ENCODE measurements at regions not wholly inside any gene's neighbourhood (a gene's known extent, or its start where the extent isn't known, plus 50 kb on each side); places are given as distances from the start of the nearest gene placed in this dataset.
"Not testable (repeated sequence)": the region's sequence is repeated elsewhere in the genome, so short reads cannot be mapped to it uniquely, and the experiment has no call there.

DNA sequence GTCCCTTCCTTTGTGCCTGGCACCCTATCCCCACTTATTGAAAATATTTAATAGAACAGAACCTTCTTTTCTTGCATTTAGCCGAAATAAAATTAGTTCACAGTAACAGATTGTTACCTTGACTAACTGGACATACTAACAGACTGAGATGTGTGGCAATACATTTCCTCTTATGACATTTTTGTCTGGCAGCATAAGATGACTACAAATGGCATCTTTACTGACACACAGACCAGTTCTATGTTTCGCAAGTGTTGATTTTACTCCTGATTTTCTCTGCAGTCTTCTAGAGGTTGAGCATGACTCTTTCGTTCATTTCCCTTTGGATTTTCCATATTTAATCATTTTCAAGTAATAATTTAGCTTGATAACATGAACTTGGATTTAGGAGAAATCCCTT lies 474.6 kb downstream of the CBLN4 start:
- no peak for DNase-seq (ENCODE audit: low spot score)

DNA sequence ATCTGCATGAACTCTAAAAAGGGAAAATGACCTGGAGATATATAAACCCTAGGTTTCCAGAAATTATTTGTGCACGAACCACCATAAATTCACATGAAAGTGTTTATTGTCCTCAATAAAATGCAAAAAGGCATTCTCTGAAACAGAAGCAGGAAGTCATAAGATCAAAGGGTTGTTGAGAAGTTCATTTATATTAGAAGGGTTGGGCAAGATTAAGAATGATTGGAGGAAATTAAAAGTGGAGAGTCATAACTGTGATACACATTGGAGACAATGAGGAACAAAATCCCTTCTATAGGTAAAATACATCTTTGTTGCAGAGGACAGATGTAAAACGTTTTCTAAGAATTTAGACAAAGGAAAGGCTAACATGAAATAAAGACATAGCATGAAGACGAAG lies 476.8 kb downstream of the CBLN4 start:
- no peak for DNase-seq (ENCODE audit: low spot score)

DNA sequence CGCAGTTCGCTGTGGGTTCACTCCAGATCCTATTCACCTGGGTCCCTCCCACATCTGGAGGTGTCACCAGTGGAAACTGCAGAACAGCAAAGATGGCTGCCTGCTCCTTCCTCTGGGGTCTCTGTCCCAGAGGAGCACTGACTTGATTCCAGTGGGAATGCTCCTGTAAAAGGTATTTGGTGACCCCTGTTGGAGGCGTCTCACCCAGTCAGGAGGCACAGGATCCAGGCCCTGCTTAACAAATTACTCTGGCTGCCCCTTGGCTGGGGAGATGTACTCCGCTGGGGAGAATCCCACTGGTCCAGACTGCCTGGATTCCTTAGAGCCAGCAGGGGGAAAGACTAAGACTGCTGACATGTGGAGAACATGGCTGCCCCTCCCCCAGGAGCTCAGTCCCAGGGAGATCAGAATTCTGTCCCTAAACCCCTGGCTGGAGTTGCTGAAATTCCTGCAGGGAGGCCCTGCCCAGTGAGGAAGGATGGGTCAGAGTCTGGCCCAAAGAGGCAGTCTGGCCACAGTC lies 483.0 kb downstream of the CBLN4 start:
- no peak for DNase-seq (ENCODE audit: low spot score)

DNA sequence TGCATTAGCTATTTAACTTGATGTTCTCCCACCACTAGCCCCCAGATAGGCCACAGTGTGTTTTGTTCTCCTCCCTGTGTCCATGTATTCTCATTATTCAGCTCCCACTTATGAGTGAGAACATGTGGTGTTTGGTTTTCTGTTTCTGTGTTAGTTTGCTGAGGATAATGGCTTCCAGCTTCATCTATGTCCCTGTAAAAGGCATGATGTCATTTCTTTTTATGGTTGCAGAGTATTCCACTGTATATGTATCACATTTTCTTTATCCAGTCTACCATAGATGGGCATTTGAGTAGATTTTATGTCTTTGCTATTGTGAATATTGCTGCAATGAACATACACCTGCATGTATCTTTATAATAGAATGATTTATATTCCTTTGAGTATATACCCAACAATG lies 487.7 kb downstream of the CBLN4 start:
- DNase-seq (ENCODE audit: low spot score), result not testable (repeated sequence)

DNA sequence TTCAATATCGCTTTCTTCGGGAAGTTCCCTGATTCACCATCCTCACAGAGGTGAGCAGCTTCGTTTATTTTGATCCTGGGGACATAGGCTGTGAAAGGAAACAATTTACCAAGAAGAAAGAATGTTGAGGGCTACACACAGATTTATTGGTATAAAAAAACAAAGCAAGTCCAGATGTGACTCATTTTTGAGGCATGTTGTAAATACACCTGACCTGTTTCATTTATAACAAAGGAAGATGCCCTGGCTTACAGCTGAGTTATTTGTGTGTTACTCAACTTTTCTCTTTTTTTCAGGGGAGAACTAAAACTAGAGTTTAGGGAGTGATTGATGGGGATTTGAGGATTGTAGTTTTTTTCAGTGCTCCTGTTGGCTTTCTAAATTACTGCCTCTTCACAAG lies 489.5 kb downstream of the CBLN4 start:
- no peak for DNase-seq (ENCODE audit: low spot score)

DNA sequence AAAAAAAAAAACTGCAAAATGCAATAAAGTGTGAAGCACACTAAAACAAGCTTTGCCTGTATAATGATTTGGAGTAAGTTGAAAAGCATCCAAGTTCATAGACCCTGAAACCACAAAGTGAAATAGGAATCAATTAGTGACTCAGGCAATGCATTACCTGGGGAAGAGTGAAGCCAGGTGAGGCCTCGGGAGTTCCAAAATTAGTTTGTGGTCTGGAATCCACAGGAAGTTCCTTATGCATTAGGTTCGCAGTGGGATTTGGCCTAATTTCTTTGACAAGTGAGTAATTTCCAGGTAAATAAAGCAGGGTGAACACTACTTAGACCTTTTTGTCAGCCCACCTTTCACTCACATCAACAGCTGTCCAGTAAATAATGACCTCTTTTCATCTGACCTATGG lies 490.8 kb downstream of the CBLN4 start:
- no peak for DNase-seq (ENCODE audit: low spot score)

DNA sequence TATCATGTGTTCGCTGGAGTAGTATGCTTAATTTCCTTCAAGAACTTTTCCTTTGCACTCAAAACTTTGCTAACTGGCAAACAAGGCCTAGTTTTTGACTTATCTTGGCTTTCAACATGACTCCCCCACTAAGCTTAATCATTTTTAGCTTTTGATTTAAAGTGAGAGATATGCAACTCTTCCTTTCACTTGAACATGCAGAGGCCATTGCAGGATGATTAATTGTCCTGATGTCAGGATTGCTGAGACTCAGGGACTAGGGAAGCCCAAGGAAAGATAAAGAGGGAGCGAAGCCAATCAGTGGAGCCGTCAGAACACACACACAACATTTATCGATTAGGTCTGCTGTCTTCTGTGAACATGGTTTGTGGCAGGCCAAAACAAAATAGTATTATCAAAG lies 491.4 kb downstream of the CBLN4 start:
- no peak for DNase-seq (ENCODE audit: low spot score)

DNA sequence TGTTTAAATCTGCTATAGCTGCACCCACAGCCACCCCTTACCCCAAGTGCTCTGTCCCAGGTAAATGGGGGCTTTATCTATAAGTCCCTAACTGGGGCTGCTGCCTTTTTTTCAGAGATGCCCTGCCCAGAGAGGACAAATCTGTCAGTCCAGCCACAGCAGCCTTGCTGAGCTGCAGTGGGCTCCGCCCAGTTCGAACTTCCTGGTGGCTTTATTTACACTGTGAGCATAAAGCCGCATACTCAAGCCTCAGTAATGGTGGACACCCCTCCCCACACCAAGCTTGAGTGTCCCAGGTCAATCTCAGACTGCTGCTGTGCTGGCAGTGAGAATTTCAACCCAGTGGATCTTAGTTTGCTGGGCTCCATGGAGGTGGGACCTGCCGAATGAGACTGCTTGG lies 505.2 kb downstream of the CBLN4 start:
- no peak for DNase-seq (ENCODE audit: low spot score)

DNA sequence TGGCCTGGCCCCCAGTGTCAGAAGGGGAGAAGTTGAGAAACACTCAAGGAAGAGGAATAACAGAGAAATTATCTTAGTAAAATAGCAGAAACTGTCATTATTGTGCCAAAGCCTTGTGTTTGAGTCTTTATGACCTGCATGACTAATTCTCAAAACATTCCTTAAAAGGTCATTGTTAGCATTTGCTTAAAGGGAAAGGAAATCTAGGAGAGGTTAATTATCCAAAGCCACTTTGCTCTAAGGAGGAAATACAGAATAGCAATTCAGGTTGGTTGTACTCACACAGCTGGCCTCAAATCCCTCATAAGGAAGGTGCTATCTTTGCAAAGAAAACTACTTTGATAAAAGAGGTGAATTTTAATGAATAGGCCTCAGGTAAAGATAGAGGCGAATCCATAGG lies 516.7 kb downstream of the CBLN4 start:
- no peak for DNase-seq (ENCODE audit: low spot score)

DNA sequence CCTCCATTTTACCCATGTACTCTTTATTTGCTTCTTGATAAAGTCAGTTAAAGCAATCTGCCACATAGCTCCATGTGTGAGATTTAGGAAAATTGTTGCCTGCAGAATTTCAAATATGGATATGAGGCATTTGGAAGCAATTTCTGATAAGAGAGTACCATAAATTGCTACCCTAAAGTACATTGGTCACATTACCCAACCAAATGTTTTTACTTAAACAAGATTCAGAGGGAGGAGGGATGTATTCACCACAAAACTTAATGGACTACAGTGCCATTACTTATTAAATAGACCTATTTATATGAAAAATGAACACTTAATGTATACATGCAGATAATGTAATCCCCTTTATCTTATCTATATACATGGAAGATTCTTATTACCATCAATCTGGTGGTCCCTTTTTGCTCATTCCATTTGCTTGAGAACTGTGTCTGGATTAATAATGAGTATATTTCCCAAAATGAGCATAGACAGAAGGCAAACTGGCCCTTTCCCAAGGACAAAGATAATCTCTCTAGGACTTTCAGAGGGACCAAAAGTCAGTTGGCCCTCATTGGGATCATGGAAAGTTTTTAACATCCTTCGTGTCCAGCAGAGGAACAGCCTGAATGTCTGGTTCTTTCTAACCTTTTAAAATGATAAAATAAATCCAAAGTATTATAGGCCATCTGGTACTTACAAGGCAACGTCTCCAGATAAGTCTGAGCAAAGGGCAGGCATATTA lies 526.4 kb downstream of the CBLN4 start:
- no peak for DNase-seq (ENCODE audit: low spot score)

DNA sequence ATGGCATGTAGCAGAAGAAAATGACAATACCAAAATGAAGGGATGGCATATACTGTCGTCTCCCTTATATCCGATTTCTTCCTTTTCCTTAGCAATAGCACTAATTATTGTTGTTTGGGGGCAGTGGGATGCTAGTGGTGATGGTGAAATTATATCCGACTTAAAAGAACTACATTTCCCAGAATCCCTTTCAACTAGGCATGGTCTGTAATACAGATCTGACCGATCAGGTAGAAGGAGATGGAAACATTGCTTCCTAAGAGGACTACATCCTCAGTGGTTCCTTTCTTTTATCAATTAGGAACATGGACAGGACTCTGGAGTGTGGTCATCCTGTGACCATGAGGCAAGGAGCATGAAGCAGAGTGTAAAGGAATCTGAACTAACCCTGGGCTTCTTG lies 532.6 kb downstream of the CBLN4 start:
- DNase-seq (ENCODE audit: low spot score), result no peak

DNA sequence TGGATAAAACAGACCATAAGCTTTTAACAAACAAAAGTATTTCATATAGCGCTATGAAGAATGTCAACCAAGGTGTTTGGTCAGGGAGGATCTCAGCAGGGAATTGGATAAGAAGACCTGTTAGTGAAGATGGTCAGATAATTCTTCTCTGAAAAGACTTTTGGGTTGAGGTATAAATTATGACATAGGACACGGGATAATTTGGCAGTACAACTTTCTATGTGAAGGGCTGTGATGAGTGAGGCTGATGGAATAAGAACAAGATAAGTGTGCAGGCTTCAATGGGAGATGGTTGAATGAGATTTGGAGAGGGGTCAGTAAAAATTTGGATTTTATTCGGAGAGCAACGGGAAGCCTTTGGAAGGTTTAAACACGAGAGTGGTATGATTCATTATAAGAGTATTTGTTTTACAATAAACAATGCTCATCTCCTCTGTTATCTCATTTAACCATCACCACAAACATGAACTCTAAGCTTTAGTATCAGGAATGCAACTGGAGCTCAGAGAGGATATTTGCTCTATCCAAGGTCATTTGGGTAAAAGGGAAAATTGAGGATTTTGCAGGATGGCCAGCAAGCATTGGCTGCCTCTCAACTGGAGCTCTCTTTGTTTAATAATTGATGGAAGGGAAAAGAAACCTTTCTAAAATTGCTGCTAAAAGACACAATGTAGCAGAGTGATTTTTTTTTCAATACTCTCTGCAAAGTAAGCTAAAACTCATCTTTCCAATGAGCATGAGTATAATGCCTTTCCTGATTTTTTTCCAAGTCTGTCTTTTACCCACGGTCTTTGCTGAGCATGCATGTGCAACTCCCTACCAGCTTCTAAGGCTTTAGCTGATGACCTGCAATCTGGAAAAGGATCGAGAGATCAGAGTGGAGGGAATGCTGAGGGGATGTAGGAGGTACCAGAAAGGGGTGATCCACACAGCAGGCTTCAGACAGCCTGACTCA lies 534.0 kb downstream of the CBLN4 start:
- DNase-seq (ENCODE audit: low spot score), result no peak

DNA sequence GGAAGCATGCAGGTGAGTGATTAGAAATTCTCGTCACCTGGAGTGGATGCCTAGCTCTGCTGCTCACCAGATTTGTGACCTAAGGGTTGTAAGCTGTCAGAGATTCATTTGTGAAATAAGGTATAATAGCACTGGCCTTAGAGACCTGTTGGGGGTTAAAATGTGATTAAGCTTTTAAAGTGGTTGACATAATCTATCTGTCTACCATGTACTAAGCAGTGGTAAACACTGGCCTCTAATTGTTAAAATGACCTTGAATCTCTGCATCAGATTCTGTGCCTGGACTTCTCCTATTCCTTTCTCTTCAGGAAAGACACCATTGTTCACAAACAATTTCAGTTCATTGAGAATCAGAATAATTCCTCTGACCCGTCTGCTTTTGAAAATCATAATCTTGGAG lies 536.2 kb downstream of the CBLN4 start:
- DNase-seq (ENCODE audit: low spot score), result no peak

DNA sequence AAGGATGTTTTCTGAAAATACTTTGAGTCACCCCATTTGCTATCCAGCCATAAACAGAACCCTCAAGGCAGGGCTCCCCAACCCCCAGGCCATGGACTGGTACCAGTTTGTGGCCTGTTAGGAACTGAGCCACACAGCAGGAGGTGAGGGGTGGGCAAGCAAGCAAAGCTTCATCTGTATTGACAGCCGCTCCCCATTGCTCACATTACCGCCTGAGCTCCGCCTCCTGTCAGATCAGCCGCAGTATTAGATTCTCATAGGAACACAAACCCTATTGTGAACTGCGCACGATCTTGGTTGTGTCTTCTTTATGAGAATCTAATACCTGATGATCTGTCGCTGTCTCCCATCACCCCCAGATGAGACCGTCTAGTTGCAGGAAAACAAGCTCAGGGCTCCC lies 543.8 kb downstream of the CBLN4 start:
- DNase-seq (ENCODE audit: low spot score), result no peak

DNA sequence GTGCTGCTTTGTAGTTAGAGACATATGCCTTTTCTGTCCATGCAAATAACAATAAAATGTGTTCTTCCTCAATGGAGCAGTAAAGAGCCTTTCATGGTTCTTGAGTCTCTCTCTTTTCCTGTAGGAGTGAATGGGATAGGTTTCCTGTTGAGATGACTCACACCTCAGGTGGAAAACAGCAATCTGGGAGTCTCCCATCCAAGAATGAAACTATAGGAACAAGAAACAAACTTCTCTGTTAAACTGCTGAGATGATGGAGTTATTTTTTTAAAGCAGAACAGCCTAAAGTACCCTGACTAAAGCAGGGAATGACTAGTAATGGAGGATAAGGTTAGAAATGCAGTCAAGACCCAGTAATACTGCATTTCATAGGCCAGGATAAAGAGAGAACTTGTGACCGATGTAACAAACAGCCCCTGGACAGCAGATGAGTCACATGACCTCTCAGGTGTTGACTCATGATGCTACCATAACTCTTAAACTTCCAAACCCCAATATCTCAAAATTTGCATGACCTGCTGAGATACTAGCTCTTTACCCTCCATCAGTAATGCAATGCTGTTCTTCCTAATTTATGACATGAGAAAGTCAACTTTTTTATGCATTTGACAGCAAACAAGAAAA lies 548.9 kb downstream of the CBLN4 start:
- no peak for DNase-seq (ENCODE audit: low spot score)

DNA sequence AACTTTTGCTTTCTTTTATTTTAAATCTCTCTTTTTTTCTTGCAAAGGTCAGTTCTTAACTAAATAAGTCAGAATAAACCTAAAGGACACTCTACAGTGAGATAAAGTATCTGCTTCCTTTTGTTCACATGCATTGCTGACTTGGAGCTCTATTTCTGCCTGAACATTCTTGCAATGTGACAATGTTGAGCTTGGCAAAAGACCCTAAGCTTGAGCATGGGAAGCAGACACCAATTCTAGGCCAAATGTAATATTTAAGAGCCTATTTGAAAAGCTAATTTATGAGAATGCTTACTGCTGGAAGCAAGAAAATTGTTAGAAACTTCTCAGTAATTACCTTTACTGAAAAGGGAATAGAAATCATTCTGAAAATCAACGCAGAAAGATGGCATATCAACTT lies 556.2 kb downstream of the CBLN4 start:
- DNase-seq (ENCODE audit: low spot score), result no peak

DNA sequence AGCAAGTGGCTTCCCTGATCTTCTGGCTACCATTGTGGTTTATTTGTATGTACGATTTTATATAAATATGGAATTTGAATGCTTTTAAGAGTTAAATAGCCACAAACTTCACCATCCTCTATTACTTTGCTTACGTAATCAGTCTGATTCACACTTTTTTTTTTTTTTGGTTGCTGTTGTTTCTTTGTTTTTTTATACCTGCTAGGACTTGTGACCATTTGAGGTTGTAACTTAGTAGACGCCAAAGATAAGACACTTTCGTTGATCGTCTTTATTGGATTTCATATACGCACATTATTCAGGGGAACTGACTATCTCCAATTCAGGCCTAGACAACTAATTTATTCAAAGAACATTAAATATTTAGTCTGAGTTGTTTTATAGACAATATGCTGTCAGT lies 559.0 kb downstream of the CBLN4 start:
- DNase-seq (ENCODE audit: low spot score), result no peak

DNA sequence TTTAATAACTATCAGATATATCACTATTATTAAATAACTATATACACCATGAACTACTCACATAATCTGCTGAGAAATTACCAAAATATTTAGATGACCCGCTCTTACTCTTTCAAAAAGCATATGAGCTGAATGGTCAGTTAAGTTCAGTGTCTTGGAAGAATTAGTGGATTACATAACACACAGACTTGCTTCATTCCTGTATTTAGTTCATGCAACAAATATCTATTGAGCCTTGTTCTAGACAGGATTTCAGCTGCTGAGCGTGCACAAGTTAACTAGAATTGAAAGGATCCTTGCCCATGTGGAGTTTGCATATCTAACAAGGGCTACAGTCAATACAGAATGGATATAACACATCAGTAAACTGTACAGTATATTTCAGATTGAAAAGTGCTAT lies 566.2 kb downstream of the CBLN4 start:
- DNase-seq (ENCODE audit: low spot score), result no peak

DNA sequence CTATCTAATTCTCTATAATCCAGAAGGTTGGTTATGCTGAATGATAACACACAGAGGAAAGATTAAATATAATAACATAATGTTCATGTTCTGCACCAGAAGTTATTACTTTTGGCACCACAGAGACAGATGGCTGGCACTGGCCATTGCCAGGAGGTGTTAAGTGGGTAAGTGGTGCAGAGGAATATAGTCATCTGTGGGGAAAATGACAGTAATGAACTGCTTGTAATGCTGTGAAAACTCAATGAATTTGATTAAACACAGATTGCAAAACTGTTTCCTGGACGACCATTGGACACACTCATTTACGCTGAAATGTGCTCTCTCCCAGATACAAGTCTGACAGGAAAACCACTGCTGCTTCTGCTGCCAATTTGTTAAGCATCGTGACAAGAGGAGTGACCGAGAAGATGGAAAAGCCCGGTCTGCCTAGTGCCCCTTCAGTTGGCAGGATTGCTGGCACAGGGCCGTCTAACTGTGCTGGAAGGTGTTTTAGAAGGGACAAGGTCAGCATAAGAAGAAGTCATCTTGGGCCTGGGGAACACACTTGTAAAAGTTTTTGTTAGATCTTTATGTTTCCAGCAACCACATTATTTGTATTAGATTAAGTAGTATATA lies 567.4 kb downstream of the CBLN4 start:
- no peak for DNase-seq (ENCODE audit: low spot score)

DNA sequence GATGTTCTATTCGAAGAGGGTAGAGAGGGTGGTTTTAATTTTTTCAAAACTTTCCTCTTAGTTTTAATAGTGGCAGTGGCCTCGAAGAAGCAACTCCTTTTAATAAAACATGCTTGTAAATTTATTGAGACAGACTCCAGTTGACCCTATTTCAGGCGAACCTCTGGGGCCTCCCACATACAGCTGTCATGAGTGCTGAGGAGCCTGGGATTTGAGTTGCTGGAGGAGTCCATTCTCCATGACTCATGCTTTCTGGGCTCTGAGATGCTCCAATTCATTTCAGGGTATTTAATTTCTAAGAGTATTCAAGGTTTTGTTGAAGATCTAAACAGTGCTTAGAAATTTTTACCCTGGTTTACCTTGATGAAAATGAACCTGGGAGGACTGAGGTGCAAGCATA lies 580.4 kb downstream of the CBLN4 start:
- DNase-seq (ENCODE audit: low spot score), result no peak

DNA sequence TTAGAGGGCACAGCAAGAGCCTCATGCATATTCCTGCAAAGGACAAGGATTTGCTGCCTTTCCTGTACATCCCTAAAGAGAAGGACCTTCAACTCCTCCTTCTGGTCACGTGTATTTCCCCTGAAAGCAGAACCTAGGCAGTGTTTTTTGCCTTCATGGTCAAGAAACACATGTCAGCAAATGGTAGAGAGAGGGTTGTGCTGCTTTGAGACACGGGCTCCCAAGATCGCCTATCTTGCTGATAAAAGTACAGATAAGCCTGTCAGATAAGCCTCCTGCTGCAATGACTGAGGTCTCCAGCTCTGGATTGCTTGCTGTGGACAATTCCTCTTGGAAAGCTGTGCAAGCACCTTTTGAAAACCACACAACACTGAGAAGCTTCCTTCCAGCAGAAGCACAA lies 580.8 kb downstream of the CBLN4 start:
- DNase-seq (ENCODE audit: low spot score), result no peak

DNA sequence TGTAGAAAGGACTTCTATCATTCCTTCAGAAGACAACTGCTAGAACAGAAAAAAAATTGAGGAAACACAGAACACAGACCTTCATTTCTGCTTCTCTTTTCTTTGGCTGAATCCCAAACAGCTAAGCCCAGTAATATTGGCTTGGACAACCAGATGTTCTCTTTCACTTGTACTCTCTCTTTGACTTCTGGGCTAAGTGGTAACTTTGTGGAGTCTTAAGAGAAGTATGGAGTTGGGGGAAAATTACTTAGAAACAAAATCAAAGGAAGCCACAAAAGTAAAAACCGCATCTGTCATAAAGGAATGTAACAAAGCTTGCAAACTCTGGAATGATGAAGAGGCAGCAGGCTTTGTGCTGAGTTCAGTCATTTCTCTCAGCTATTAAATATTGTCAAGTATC lies 587.5 kb downstream of the CBLN4 start:
- DNase-seq (ENCODE audit: low spot score), result no peak

Measured in pons (tissue), 1 donor.